Fibroblast of lung (primary cell): ENCODE measurements at regions not wholly inside any gene's neighbourhood (a gene's known extent, or its start where the extent isn't known, plus 50 kb on each side); places are given as distances from the start of the nearest gene placed in this dataset.

Experiments used
- EZH2 ChIP-seq: IDR thresholded peaks from 2 replicates; pipeline ENCODE4 v1.5.1; 2012; ENCODE audit warnings: low read length, control low read depth, mild to moderate bottlenecking; ENCODE audit errors: missing control alignments
- TF ChIP-seq, protein P1 (sequence below), 2 donors: IDR thresholded peaks in 1 of 2; conservative IDR thresholded peaks in 1 of 2; 1 replicate in 1 of 2; 2 replicates in 1 of 2; pipeline ENCODE4 v1.5.1; 2011 to 2012; ENCODE audit warnings: low read length in 2 of 2, control low read depth in 1 of 2, inconsistent platforms in 1 of 2, low read depth in 1 of 2, mild to moderate bottlenecking in 1 of 2

DNA sequence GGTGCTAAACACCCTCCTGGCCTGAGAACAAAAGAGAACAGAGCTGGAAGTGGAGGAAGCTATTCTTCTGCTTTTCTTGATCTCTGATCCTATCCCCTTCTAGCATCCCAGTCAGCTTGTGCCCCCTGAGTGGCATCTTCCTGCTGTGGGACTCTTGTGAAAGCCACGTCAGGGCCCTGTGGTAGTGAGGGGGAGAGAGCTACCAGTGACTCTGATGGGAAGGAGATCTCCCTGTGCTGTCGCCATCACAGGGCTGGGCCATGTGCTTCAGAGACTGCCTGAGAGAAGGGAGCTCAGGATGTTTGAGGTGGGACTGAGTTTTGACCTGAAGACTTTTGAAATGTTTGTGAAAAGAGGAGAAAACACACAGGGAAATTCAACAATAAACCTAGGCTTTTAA lies 107.6 kb upstream of the FUT8 start:
- TF ChIP-seq, protein P1, sequence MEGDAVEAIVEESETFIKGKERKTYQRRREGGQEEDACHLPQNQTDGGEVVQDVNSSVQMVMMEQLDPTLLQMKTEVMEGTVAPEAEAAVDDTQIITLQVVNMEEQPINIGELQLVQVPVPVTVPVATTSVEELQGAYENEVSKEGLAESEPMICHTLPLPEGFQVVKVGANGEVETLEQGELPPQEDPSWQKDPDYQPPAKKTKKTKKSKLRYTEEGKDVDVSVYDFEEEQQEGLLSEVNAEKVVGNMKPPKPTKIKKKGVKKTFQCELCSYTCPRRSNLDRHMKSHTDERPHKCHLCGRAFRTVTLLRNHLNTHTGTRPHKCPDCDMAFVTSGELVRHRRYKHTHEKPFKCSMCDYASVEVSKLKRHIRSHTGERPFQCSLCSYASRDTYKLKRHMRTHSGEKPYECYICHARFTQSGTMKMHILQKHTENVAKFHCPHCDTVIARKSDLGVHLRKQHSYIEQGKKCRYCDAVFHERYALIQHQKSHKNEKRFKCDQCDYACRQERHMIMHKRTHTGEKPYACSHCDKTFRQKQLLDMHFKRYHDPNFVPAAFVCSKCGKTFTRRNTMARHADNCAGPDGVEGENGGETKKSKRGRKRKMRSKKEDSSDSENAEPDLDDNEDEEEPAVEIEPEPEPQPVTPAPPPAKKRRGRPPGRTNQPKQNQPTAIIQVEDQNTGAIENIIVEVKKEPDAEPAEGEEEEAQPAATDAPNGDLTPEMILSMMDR (conservative IDR thresholded peaks at IDR 0.05 in 1 of 2, IDR thresholded peaks at IDR 0.05 in 1 of 2; ENCODE audit: low read depth in 1 of 2, low read length in 2 of 2), result no peak
- TF ChIP-seq EZH2, result no peak
